ENCODE measurements at regions not wholly inside any gene's neighbourhood (a gene's known extent, or its start where the extent isn't known, plus 50 kb on each side); places are given as distances from the start of the nearest gene placed in this dataset.
"Not testable (repeated sequence)": the region's sequence is repeated elsewhere in the genome, so short reads cannot be mapped to it uniquely, and the experiment has no call there.

DNA sequence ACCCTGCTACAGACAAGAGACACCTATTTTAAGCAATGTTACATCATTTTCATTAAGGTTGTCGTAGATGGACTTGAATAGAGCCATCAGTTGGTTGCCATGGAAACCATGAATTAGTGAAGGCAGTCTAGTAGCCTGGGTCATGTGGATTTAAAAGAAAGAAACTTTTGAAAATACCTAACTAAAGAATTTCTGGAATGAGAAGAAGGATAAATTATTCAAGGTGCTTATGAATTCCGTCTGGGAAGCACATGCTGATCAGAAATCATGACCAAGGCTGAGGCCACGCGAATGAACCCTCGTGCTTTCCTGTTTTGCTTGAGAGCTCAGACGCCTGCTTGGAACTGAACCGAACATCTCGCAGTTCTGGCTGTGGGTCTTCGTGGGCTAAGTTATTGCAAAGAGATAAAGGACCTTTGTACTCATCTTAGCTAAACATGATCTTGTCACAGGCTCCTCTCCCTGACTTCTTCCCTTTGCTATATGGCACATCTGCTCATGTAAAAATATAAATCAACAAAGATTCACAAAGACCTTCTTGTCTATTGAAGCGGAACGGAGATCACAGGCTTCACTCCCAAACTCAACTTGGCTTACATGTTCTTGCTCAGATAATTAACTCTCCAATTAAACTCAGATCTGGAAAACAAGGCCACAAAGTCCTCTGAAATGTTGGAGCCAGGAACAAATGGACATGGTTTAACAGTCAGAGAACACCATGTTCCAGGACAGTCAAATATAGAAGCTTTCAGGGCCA lies 140.2 kb downstream of the NUFIP1 start:
- DNase-seq (ENCODE audit: low read depth): no peak

DNA sequence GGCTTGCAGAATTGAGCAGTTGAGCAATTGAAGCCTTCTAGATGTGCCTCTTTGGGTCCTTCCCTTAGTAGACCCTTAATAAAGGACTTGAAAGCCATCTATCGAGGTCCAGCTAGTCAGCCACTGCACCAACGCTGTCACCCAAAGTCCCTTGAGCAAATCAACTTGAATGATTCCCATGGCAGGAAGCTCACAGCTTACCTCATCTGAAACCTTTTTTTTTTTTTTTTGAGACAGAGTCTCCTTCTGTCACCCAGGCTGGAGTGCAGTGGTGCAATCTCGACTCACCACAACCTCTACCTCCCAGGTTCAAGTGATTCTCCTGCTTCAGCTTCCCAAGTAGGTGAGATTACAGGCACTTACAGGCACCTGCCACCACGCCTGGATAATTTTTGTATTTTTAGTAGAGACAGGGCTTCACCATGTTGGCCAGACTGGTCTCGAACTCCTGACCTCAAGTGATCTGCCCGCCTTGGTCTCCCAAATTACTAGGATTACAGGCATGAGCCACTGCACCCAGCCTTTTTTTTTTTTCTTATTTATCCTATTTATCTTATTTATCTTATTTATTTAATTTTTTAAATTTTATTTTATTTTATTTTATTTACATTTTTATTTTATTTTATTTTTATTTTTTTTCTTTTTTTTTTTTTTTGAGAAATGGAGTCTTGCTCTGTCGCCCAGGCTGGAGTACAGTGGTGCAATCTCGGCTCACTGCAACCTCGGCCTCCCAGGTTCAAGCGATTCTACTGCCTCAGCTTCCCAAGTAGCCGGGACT lies 143.8 kb downstream of the NUFIP1 start:
- not testable (repeated sequence) for DNase-seq (ENCODE audit: low read depth)

DNA sequence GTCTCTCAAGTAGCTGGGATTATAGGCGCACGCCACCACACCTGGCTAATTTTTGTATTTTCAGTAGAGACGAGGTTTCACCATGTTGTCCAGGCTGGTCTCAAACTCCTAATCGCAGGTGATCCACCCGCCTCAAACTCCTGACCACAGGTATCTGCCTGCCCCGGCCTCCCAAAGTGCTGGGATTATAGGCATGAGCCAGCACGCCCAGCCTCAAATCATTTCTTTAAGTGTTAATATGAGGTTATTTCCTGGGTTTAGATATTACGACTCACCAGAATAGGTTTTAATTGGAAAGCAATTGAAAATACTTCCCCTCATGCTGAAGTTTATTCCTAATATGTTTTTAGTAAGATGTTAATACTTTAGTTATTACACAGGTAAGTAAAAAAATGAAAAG lies 144.5 kb downstream of the NUFIP1 start:
- no peak for DNase-seq (ENCODE audit: low read depth)

GRCh38 chr13:44843403-44843802 lies 145.9 kb downstream of the NUFIP1 start:
- peak; percentile 76 for DNase-seq (ENCODE audit: low read depth)

GRCh38 chr13:44842158-44842557 lies 147.1 kb downstream of the NUFIP1 start:
- peak; percentile 53 for DNase-seq (ENCODE audit: low read depth)

GRCh38 chr13:44840131-44840530 lies 149.1 kb downstream of the NUFIP1 start:
- DNase-seq (ENCODE audit: low read depth): no peak

DNA sequence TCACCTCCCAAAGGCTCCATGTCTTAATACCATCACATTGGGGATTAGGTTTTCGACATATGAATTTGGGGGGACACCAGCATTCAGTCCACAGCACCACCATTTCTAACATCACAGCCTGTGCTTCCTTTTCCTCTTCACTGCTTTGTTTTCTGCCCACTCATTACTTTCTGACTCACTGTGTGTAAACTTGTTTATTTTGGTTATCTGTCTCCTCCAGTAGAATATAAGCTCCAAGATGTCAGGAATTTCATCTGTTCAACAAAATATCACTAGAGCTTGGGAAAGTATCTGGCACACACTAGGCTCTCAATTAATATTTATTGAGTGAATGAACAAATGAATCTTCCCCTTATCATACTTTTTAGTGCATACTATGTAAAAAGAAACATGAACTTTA lies 152.0 kb downstream of the NUFIP1 start:
- DNase-seq (ENCODE audit: low read depth): no peak

DNA sequence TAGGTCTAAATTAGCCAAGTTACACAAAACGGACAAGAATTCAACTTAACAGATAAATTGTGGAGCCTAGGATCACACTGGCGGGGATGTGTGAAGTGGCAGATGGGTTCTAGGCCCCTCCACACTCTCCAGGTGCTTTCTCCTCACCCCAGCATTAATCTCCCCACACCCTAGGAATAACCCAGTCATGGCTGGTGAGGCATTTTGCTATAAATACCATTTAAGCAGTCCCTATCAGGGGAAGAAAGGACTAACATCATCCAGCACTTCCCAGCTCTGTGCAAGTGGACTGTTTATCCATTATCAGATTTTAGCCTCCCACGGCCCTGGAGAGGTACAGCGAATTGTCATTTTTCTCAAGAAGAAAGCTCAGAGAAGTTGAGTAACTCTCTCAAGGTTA lies 154.9 kb downstream of the NUFIP1 start:
- DNase-seq (ENCODE audit: low read depth): no peak

GRCh38 chr13:44833626-44834025 lies 155.6 kb downstream of the NUFIP1 start:
- DNase-seq (ENCODE audit: low read depth): no peak

DNA sequence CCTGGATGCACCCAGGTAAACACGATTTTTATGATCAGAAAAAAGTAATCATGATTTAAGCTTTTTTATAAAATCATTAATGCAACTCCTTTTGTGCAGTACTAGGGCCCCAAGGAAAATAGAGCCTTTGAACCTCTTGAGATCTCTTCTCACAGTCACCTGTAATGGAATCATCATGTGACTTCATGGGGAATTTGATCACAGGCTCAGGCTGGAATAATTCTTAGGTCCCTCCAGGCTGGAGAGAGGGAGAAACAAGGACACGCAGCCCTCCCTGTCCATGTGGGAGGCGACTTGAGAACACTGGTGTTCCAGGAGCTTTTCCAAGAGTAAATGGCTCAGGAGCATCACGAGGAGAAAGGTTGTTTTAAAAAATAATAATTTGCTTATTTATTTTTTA lies 156.1 kb downstream of the NUFIP1 start:
- DNase-seq (ENCODE audit: low read depth): no peak

DNA sequence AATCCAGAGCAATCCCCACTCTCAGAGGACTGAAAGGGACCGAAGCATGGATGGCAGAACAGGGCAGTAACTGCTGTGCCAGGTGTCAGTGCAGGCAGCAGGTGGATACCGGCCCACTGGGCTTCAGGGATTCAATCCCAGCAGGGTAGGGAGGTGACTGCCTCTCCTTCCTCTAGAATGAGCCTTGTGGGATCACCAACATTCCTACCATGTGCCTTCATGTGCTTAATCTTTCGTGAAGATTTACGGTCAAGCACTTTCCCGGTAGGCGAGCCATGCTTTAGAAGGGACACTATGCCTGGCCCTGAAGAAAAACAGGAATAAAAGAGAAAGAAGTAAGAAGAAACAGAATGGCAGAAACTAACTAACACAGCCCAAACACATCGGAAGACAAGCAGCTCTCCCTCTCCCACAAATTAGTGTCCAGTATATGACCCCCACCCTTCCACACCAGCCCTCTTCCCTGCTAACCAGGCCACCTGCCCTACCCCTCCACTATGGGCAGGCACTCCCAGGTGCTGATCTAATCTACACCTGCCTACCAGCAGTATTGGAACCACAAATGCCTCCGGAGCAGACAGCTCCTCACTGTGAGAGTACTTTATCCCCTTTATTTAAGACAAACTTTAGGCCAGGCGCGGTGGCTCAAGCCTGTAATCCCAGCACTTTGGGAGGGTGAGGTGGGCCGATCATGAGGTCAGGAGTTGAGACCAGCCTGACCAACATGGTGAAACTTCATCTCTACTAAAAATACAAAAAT lies 162.5 kb downstream of the NUFIP1 start:
- no peak for DNase-seq (ENCODE audit: low read depth)

DNA sequence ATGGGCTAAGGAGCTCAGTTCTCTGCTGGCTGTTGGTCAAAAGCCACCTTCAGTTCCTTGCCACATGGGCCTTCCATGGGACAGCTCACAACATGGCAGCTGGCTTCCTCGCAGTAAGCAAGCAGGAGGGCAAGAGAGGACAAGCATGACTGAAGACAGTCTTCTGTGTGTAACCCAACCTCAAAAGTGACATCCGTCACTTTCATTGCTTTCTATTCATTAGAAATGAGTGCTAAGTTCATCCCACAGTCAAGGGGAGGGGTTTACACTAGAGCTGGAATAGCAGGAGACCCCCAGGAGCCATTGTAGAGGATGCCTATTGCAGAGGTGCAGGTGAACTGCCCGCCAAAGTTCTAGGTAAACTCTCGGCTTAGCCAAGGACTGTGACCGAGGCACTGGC lies 163.3 kb downstream of the NUFIP1 start:
- no peak for DNase-seq (ENCODE audit: low read depth)

GRCh38 chr13:44823555-44823954 lies 165.7 kb downstream of the NUFIP1 start:
- DNase-seq (ENCODE audit: low read depth): not testable (repeated sequence)

DNA sequence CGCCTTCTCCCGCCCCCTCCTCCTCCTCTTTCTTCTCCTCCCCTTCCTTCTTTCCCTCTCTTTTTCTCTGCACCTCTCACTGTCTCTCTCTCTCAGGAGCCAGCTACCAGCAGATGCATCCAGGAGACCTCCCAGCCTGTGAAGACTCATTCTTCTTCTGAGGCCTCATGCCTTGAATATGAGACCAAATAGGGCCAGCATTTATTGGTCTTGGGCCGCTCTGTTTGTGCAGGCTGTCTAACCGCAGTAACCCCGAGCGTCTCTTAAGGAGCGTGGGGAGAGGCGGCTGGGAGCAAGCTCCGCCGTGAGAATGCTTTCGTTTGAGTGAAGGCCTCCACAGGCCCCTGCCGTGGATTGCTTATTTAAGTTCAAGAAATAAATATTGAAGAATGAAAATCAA lies 167.0 kb downstream of the NUFIP1 start:
- no peak for DNase-seq (ENCODE audit: low read depth)

DNA sequence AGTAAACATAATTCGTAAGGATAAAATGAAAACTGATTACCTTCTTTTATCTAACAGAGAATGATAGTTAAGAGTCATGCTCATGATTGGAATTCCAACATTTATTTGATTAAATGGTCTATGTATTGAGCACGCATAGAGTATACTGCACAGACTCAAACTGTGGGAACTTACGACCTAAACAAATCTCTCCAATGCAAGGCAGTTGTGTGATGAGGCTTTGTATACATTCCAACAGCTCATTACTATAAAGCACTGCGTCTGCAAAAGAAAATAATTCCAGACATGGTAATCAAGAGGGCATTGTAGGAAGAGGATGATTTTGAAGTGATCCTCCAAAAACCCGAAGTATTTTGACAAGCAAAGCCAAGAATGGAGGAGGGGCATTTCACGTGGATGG lies 169.5 kb downstream of the NUFIP1 start:
- no peak for DNase-seq (ENCODE audit: low read depth)

GRCh38 chr13:44819245-44819644 lies 170.0 kb downstream of the NUFIP1 start:
- peak; percentile 92 for DNase-seq (ENCODE audit: low read depth)

GRCh38 chr13:44818428-44818827 lies 170.8 kb downstream of the NUFIP1 start:
- DNase-seq (ENCODE audit: low read depth): no peak

GRCh38 chr13:44818016-44818415 lies 171.3 kb downstream of the NUFIP1 start:
- DNase-seq (ENCODE audit: low read depth): no peak

DNA sequence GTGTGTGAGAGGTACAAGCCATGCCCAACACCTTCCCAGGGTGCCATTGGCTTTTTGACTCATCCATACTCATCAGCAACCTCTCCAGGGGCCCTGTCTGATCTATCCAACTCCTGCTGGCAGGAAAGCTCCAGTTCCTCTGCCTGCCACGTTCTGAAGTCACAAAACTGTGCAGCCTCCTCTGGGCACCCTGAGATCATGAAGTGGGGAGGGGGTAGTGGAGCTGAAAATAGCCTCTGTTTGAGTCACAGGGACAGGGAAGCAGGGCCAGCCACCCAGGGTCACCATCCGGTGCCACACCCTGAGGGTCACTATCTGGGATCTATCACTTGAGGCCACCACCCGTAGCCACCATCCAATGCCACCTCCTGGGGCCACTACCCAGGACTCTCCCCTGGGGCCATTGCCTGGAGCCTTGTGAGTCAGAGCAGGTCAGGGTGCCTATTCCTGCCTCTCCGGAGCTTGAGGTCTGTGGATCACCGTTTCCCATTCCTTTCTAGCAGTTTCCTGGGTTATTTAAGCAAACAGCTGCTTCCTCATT lies 172.1 kb downstream of the NUFIP1 start:
- peak; percentile 69 for DNase-seq (ENCODE audit: low read depth)

DNA sequence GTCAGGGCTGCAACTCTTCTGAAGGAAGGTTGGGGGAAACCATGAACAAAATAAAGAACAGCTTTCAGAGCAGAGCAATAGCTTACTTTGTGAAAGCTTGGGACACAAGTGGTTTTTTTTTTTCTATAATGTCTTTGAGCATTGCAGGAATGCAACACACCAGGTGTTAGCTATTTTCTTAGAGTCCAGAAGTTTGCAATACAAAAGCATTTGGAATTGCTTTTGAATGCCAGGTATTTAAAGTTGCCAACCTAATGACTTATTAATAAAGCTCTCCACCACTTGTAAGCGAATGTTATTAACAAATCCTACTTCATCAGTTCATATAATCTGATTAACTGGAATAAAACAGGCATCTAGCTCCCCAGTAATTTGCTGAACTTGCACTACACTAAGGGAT lies 172.6 kb downstream of the NUFIP1 start:
- no peak for DNase-seq (ENCODE audit: low read depth)

DNA sequence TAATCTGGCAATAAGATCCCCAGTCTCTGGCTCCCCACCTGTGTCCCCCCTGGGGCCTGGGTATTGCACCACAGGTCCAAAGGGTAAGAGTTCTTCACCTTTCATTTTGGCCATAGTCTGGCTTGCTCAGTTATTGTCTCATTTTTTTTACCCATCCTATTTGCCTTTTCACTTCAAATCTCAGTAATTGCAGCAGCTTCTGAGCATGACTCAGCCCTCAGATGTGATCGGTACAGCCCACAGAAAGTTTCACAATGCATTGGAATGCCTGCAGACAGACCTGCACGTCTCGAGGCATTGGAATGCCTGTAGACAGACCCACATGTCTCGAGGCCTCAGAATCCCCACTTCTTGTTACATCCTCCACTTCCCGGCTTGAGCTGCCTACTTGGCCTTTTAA lies 173.6 kb downstream of the NUFIP1 start:
- peak; percentile 95 for DNase-seq (ENCODE audit: low read depth)

- DNase-seq (ENCODE audit: low read depth): no peak
These were observed 174.4 kb downstream of the NUFIP1 start for GRCh38 chr13:44814836-44815235.
